ENCODE measurements at regions not wholly inside any gene's neighbourhood (a gene's known extent, or its start where the extent isn't known, plus 50 kb on each side); places are given as distances from the start of the nearest gene placed in this dataset.
"Not testable (repeated sequence)": the region's sequence is repeated elsewhere in the genome, so short reads cannot be mapped to it uniquely, and the experiment has no call there.

- ATAC-seq, result no peak
- TF ChIP-seq, protein P1, sequence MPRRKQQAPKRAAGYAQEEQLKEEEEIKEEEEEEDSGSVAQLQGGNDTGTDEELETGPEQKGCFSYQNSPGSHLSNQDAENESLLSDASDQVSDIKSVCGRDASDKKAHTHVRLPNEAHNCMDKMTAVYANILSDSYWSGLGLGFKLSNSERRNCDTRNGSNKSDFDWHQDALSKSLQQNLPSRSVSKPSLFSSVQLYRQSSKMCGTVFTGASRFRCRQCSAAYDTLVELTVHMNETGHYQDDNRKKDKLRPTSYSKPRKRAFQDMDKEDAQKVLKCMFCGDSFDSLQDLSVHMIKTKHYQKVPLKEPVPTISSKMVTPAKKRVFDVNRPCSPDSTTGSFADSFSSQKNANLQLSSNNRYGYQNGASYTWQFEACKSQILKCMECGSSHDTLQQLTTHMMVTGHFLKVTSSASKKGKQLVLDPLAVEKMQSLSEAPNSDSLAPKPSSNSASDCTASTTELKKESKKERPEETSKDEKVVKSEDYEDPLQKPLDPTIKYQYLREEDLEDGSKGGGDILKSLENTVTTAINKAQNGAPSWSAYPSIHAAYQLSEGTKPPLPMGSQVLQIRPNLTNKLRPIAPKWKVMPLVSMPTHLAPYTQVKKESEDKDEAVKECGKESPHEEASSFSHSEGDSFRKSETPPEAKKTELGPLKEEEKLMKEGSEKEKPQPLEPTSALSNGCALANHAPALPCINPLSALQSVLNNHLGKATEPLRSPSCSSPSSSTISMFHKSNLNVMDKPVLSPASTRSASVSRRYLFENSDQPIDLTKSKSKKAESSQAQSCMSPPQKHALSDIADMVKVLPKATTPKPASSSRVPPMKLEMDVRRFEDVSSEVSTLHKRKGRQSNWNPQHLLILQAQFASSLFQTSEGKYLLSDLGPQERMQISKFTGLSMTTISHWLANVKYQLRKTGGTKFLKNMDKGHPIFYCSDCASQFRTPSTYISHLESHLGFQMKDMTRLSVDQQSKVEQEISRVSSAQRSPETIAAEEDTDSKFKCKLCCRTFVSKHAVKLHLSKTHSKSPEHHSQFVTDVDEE (CRISPR knock-in tag; IDR thresholded peaks at IDR 0.05), result no peak
- TF ChIP-seq ZNF8 (CRISPR knock-in tag; IDR thresholded peaks at IDR 0.05) (no peak), BACH2 (CRISPR knock-in tag; IDR thresholded peaks at IDR 0.05; ENCODE audit: borderline replicate concordance) (no peak), GLIS3 (CRISPR knock-in tag; IDR thresholded peaks at IDR 0.05) (no peak), ESRRG (CRISPR knock-in tag; IDR thresholded peaks at IDR 0.05) (no peak)
- TF ChIP-seq, protein P2, sequence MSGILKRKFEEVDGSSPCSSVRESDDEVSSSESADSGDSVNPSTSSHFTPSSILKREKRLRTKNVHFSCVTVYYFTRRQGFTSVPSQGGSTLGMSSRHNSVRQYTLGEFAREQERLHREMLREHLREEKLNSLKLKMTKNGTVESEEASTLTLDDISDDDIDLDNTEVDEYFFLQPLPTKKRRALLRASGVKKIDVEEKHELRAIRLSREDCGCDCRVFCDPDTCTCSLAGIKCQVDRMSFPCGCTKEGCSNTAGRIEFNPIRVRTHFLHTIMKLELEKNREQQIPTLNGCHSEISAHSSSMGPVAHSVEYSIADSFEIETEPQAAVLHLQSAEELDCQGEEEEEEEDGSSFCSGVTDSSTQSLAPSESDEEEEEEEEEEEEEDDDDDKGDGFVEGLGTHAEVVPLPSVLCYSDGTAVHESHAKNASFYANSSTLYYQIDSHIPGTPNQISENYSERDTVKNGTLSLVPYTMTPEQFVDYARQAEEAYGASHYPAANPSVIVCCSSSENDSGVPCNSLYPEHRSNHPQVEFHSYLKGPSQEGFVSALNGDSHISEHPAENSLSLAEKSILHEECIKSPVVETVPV (CRISPR knock-in tag; IDR thresholded peaks at IDR 0.05), result no peak
Observed at GRCh38 chr18:1018181-1018681, 113.6 kb downstream of the ADCYAP1 start.

DNA sequence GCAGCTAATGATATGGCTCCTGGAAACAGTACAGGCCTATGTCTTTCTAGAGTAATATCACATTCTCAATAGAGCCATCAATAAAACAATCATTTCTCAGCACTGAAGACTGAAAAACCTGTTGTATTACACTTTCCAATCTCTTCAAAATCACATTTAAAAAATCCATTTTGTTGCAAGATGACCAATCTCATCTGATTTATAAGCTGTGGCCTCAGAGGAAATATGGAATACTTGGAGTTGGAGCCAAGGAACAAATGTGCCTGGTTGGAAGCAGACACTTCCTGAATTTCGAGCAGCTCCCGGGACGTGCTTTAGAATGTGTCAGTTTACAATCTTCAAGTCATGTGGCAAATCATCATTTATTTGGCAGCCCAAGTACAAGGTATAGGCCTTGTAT lies 114.5 kb downstream of the ADCYAP1 start:
- TF ChIP-seq, protein P3, sequence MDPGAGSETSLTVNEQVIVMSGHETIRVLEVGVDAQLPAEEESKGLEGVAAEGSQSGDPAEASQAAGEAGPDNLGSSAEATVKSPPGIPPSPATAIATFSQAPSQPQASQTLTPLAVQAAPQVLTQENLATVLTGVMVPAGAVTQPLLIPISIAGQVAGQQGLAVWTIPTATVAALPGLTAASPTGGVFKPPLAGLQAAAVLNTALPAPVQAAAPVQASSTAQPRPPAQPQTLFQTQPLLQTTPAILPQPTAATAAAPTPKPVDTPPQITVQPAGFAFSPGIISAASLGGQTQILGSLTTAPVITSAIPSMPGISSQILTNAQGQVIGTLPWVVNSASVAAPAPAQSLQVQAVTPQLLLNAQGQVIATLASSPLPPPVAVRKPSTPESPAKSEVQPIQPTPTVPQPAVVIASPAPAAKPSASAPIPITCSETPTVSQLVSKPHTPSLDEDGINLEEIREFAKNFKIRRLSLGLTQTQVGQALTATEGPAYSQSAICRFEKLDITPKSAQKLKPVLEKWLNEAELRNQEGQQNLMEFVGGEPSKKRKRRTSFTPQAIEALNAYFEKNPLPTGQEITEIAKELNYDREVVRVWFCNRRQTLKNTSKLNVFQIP (CRISPR knock-in tag; IDR thresholded peaks at IDR 0.05; ENCODE audit: borderline replicate concordance, low read depth), result no peak
- TF ChIP-seq ZNF8 (CRISPR knock-in tag; IDR thresholded peaks at IDR 0.05), result no peak
- no peak for TF ChIP-seq ZNF70 (CRISPR knock-in tag; IDR thresholded peaks at IDR 0.05)
- no peak for TF ChIP-seq TCF4 (CRISPR knock-in tag; IDR thresholded peaks at IDR 0.05; ENCODE audit: borderline replicate concordance)
- TF ChIP-seq, protein P4, sequence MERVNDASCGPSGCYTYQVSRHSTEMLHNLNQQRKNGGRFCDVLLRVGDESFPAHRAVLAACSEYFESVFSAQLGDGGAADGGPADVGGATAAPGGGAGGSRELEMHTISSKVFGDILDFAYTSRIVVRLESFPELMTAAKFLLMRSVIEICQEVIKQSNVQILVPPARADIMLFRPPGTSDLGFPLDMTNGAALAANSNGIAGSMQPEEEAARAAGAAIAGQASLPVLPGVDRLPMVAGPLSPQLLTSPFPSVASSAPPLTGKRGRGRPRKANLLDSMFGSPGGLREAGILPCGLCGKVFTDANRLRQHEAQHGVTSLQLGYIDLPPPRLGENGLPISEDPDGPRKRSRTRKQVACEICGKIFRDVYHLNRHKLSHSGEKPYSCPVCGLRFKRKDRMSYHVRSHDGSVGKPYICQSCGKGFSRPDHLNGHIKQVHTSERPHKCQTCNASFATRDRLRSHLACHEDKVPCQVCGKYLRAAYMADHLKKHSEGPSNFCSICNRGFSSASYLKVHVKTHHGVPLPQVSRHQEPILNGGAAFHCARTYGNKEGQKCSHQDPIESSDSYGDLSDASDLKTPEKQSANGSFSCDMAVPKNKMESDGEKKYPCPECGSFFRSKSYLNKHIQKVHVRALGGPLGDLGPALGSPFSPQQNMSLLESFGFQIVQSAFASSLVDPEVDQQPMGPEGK (CRISPR knock-in tag; IDR thresholded peaks at IDR 0.05; ENCODE audit: borderline replicate concordance), result no peak
- no peak for TF ChIP-seq PPARA (CRISPR knock-in tag; IDR thresholded peaks at IDR 0.05; ENCODE audit: borderline replicate concordance)
- ATAC-seq, result no peak

DNA sequence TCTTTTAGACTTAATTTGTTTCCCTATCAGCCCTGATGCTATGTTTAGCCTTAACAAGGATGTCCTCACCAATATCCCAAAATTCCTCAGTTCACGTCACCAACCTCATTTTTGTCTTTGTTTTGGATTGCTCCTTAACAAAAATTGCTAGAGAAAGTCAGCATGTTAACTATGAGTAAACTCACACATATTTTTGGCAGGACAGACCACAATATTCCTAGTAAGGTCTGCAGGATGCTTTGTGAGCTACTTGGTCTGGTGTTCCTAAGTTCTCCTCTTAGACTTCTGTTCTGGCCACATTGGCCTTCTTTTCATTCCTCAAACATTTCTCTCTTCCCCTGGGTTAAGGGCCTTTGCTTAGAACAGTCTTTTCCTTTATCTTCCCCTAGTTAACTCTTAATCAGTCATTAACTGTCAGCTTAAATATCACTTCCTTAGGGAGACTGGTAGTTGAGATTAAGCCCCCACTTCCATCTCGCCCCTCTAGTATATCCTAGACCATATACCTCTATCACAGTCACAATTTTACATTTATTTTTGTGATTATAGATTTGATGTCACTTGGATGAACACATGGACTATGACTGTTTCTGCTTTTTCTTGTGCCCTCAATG lies 116.2 kb downstream of the ADCYAP1 start:
- ATAC-seq, result no peak
- no peak for TF ChIP-seq TCF4 (CRISPR knock-in tag; IDR thresholded peaks at IDR 0.05; ENCODE audit: borderline replicate concordance)

- ATAC-seq, result no peak
- TF ChIP-seq GLIS3 (CRISPR knock-in tag; IDR thresholded peaks at IDR 0.05) (no peak), ZNF8 (CRISPR knock-in tag; IDR thresholded peaks at IDR 0.05) (peak; percentile 48; the same call in 1 of the 2 replicates), ARNTL (CRISPR knock-in tag; IDR thresholded peaks at IDR 0.05; ENCODE audit: borderline replicate concordance, low read depth) (no peak)
- TF ChIP-seq, protein P1 (CRISPR knock-in tag; IDR thresholded peaks at IDR 0.05), result no peak
Observed at GRCh38 chr18:1026930-1027329, 122.3 kb downstream of the ADCYAP1 start.

DNA sequence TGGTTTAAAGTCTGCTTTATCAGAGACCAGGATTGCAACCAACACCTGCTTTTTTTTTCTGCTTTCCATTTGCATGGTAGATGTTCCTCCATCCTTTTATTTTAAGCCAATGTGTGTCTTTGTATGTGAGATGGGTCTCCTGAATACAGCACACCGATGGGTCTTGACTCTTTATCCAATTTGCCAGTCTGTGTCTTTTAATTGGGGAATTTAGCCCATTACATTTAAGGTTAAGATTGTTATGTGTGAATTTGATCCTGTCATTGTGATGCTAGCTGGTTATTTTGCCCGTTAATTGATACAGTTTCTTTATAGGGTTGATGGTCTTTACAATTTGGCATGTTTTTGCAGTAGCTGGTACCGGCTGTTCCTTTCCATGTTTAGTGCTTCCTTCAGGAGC lies 128.4 kb downstream of the ADCYAP1 start:
- not testable (repeated sequence) for ATAC-seq

All from SK-N-SH treated with all-trans-retinoic acid at 6 μM for 48 hours (cell line).